ENCODE measurements at regions not wholly inside any gene's neighbourhood (a gene's known extent, or its start where the extent isn't known, plus 50 kb on each side); places are given as distances from the start of the nearest gene placed in this dataset.

DNA sequence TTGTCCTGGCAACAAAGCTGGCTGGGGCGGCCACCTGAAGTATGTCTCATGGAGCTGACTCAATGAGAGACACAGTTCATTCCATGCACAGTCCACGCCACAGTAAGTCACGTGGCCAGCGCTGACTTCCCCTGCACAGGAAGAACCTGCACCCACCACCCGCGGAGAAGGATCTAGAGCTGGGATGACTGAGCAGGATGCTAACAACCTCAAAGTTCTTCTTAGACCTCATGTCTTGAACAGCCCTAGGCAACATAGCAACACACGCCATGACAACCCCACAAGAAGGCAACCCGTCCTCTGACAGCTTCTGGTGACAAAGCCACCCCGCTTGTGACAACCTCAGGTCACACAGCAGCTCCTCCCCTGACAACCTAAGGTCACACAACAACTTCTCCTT, 76.9 kb upstream of the B3GAT1 start:
- Mint-ChIP-seq H3K4me1 (no peaks in the 10 kb centered on the region), H3K36me3 (ENCODE audit: insufficient read depth in 1 of 3, low read depth in 3 of 3) (no peaks in the 10 kb centered on the region; a peak in 1 of 7 replicates), H3K27me3 (ENCODE audit: low read depth) (peaks cover 37% of the 10 kb centered on the region), H3K9me3 (peaks cover 4% of the 10 kb centered on the region in 2 experiments; a peak in 2 of 5 replicates), H3K27ac (no peak overlapping the region), H3K4me3 (no peak overlapping the region)
- Histone ChIP-seq H3T11ph (ENCODE audit: low read length) (no peak overlapping the region), H3K79me1 (ENCODE audit: insufficient read depth, low read depth, low read length, poor library complexity, severe bottlenecking) (no peaks in the 10 kb centered on the region), H3K79me2 (ENCODE audit: insufficient read depth, low read length) (no peaks in the 10 kb centered on the region), H3K27me3 (ENCODE audit: insufficient read depth, low read length) (no peaks in the 10 kb centered on the region), H2AK5ac (ENCODE audit: insufficient read length, low read length) (no peak overlapping the region), H2BK15ac (ENCODE audit: low read depth, low read length) (no peak overlapping the region), H3K27ac (ENCODE audit: insufficient read length, low read depth, low read length) (no peak overlapping the region), H3K18ac (ENCODE audit: insufficient read length, low read depth, low read length) (no peak overlapping the region), H2BK5ac (ENCODE audit: insufficient read length, low read length) (no peak overlapping the region), H4K20me1 (ENCODE audit: control insufficient read depth, insufficient read depth, insufficient read length) (no peaks in the 10 kb centered on the region), H2BK120ac (ENCODE audit: low read depth, low read length, poor library complexity, severe bottlenecking) (no peak overlapping the region), H4K8ac (replicated peaks; ENCODE audit: insufficient read length, low read depth, low read length) (no peak overlapping the region), H3K9me3 (ENCODE audit: control insufficient read depth, low read depth, low read length) (no peaks in the 10 kb centered on the region), H2BK20ac (ENCODE audit: low read depth, low read length, poor library complexity, severe bottlenecking) (no peak overlapping the region), H3K9ac (ENCODE audit: extremely low read depth, insufficient read length, low read length) (no peak overlapping the region), H2BK12ac (ENCODE audit: insufficient read length, low read depth, low read length) (no peak overlapping the region), H3K14ac (ENCODE audit: insufficient read depth, low read length) (no peak overlapping the region), H4K91ac (ENCODE audit: insufficient read length, low read depth, low read length) (no peak overlapping the region), H3K56ac (ENCODE audit: insufficient read length, low read depth, low read length) (no peak overlapping the region), H3K4ac (ENCODE audit: low read depth, low read length) (no peak overlapping the region), H3K4me2 (ENCODE audit: insufficient read depth, insufficient read length, low read length) (no peak overlapping the region), H3K4me1 (ENCODE audit: insufficient read depth, low read length) (no peaks in the 10 kb centered on the region), H3K23me2 (ENCODE audit: insufficient read length, low read depth, low read length, poor library complexity, severe bottlenecking) (no peaks in the 10 kb centered on the region), H3K23ac (ENCODE audit: insufficient read length, low read depth, low read length) (no peak overlapping the region), H2AFZ (ENCODE audit: low read length) (no peak overlapping the region), H4K5ac (ENCODE audit: insufficient read length, low read depth, low read length) (no peak overlapping the region)
- TF ChIP-seq, protein P1, sequence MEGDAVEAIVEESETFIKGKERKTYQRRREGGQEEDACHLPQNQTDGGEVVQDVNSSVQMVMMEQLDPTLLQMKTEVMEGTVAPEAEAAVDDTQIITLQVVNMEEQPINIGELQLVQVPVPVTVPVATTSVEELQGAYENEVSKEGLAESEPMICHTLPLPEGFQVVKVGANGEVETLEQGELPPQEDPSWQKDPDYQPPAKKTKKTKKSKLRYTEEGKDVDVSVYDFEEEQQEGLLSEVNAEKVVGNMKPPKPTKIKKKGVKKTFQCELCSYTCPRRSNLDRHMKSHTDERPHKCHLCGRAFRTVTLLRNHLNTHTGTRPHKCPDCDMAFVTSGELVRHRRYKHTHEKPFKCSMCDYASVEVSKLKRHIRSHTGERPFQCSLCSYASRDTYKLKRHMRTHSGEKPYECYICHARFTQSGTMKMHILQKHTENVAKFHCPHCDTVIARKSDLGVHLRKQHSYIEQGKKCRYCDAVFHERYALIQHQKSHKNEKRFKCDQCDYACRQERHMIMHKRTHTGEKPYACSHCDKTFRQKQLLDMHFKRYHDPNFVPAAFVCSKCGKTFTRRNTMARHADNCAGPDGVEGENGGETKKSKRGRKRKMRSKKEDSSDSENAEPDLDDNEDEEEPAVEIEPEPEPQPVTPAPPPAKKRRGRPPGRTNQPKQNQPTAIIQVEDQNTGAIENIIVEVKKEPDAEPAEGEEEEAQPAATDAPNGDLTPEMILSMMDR (conservative IDR thresholded peaks at IDR 0.05): no peak
- no CpG with 5 or more reads among the region's 9 CpGs for WGBS (ENCODE audit: extremely low coverage, insufficient read length, low lambda C conversion rate)
- no peak for DNase-seq
